GM12892 (cell line): ENCODE measurements at regions not wholly inside any gene's neighbourhood (a gene's known extent, or its start where the extent isn't known, plus 50 kb on each side); places are given as distances from the start of the nearest gene placed in this dataset.

Experiments
- POLR2A ChIP-seq: IDR thresholded peaks from 2 replicates; pipeline ENCODE4 v1.6.1; 2011; ENCODE audit warnings: low read depth, low read length, control low read depth
- POLR2AphosphoS5 ChIP-seq: IDR thresholded peaks from 2 replicates; pipeline ENCODE4 v1.6.1; 2011; ENCODE audit warnings: low read depth, low read length, control low read depth
- TAF1 ChIP-seq: IDR thresholded peaks from 2 replicates; pipeline ENCODE4 v1.6.1; 2011; ENCODE audit warnings: low read depth, mild to moderate bottlenecking, control low read depth, low read length, borderline replicate concordance

GRCh38 chr1:182147136-182147820 is 85.8 kb upstream of the ZNF648 start:
- TF ChIP-seq POLR2A: no peak
- TF ChIP-seq POLR2AphosphoS5: no peak
- no peak for TF ChIP-seq TAF1
